SU-DHL-6 (cell line): ENCODE measurements at regions not wholly inside any gene's neighbourhood (a gene's known extent, or its start where the extent isn't known, plus 50 kb on each side); places are given as distances from the start of the nearest gene placed in this dataset.

Source experiments
- H2AFZ ChIP-seq: fragments of 200-600 bp; sonication (generic); 2 replicates; pipeline ENCODE4 v1.6.1; 2014; ENCODE audit warnings: low read depth, mild to moderate bottlenecking, moderate library complexity, mixed read lengths, antibody characterized with exemption, low read length; ENCODE audit not compliant: severe bottlenecking
- H3F3A ChIP-seq: fragments of 200-600 bp; shearing (Covaris generic); 2 replicates; pipeline ENCODE4 v1.6.0; 2016; ENCODE audit warnings: antibody characterized with exemption, mild to moderate bottlenecking; ENCODE audit not compliant: insufficient read depth
- H3K27ac ChIP-seq: fragments of 200-600 bp; sonication (generic); 2 replicates; pipeline ENCODE4 v1.5.1; 2016; ENCODE audit warnings: low read depth, mild to moderate bottlenecking, low read length, moderate library complexity, mixed read lengths
- H3K27me3 ChIP-seq: fragments of 200-600 bp; sonication (generic), shearing (Covaris generic); 2 replicates; pipeline ENCODE4 v1.6.0; 2014; ENCODE audit warnings: mild to moderate bottlenecking, low read length
- H3K36me3 ChIP-seq: fragments of 200-600 bp; sonication (generic); 2 replicates; pipeline ENCODE4 v1.6.1; 2014; ENCODE audit warnings: mild to moderate bottlenecking, low read length, mixed read lengths
- H3K4me2 ChIP-seq: fragments of 300-600, 200-600 bp; shearing (Covaris generic), sonication (generic); 2 replicates; pipeline ENCODE4 v1.6.0; 2014; ENCODE audit warnings: low read length, low read depth, mild to moderate bottlenecking; ENCODE audit not compliant: poor library complexity, severe bottlenecking
- H3K4me3 ChIP-seq: fragments of 200-600 bp; sonication (generic); 2 replicates; pipeline ENCODE4 v1.5.1; 2014; ENCODE audit warnings: antibody characterized with exemption, low read length, mild to moderate bottlenecking, mixed read lengths; ENCODE audit not compliant: insufficient read depth, poor library complexity, severe bottlenecking
- H3K79me2 ChIP-seq: fragments of 200-600 bp; sonication (generic); 2 replicates; pipeline ENCODE4 v1.6.1; 2014; ENCODE audit warnings: mild to moderate bottlenecking, low read length, moderate library complexity; ENCODE audit not compliant: insufficient read depth
- H3K9ac ChIP-seq: fragments of 200-600 bp; sonication (generic); 2 replicates; pipeline ENCODE4 v1.7.0; 2014; ENCODE audit warnings: mild to moderate bottlenecking, low read length
- H3K9me2 ChIP-seq: fragments of 200-600 bp; sonication (generic); replicated peaks from 2 replicates; pipeline ENCODE4 v1.6.1; 2014; ENCODE audit warnings: low read length; ENCODE audit not compliant: insufficient read depth
- H3K9me3 ChIP-seq: fragments of 200-600 bp; sonication (generic); 2 replicates; pipeline ENCODE4 v1.6.1; 2014; ENCODE audit warnings: low read length, mixed read lengths; ENCODE audit not compliant: insufficient read depth
- H4K20me1 ChIP-seq: fragments of 200-600 bp; sonication (generic); 2 replicates; pipeline ENCODE4 v1.6.1; 2014; ENCODE audit warnings: low read depth, mild to moderate bottlenecking, antibody characterized with exemption, low read length, moderate library complexity, mixed read lengths
- EZH2phosphoT487 ChIP-seq: fragments of 200-600 bp; sonication (generic), shearing (Covaris generic); conservative IDR thresholded peaks from 2 replicates; pipeline ENCODE4 v1.6.1; 2018; ENCODE audit warnings: mild to moderate bottlenecking, antibody characterized with exemption, low read length, moderate library complexity, mixed read lengths
- TF ChIP-seq, protein P1 (sequence below): fragments of 200-600 bp; sonication (generic); IDR thresholded peaks from one replicate; pipeline ENCODE4 v1.5.1; 2017; ENCODE audit warnings: antibody characterized with exemption, mild to moderate bottlenecking, low read length, moderate library complexity; ENCODE audit not compliant: insufficient read depth, poor library complexity, severe bottlenecking

- H3K27me3 ChIP-seq: no peaks in the 10 kb centered on the region
- no peak for TF ChIP-seq EZH2phosphoT487
- TF ChIP-seq, protein P1, sequence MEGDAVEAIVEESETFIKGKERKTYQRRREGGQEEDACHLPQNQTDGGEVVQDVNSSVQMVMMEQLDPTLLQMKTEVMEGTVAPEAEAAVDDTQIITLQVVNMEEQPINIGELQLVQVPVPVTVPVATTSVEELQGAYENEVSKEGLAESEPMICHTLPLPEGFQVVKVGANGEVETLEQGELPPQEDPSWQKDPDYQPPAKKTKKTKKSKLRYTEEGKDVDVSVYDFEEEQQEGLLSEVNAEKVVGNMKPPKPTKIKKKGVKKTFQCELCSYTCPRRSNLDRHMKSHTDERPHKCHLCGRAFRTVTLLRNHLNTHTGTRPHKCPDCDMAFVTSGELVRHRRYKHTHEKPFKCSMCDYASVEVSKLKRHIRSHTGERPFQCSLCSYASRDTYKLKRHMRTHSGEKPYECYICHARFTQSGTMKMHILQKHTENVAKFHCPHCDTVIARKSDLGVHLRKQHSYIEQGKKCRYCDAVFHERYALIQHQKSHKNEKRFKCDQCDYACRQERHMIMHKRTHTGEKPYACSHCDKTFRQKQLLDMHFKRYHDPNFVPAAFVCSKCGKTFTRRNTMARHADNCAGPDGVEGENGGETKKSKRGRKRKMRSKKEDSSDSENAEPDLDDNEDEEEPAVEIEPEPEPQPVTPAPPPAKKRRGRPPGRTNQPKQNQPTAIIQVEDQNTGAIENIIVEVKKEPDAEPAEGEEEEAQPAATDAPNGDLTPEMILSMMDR: no peak
- H4K20me1 ChIP-seq: no peaks in the 10 kb centered on the region
- H3K4me2 ChIP-seq: no peak overlapping the region
- H3K9me3 ChIP-seq: no peaks in the 10 kb centered on the region; the same call in 1 of the 2 replicates
- H2AFZ ChIP-seq: no peak overlapping the region
- H3K27ac ChIP-seq: no peak overlapping the region
- H3F3A ChIP-seq: no peaks in the 10 kb centered on the region
- H3K79me2 ChIP-seq: no peaks in the 10 kb centered on the region
- no peaks in the 10 kb centered on the region for H3K9me2 ChIP-seq
- no peak overlapping the region for H3K9ac ChIP-seq
- no peaks in the 10 kb centered on the region for H3K36me3 ChIP-seq
- no peak overlapping the region for H3K4me3 ChIP-seq
These were observed 50.9 kb downstream of the ANXA2R start for GRCh38 chr5:42989190-42989589.

DNA sequence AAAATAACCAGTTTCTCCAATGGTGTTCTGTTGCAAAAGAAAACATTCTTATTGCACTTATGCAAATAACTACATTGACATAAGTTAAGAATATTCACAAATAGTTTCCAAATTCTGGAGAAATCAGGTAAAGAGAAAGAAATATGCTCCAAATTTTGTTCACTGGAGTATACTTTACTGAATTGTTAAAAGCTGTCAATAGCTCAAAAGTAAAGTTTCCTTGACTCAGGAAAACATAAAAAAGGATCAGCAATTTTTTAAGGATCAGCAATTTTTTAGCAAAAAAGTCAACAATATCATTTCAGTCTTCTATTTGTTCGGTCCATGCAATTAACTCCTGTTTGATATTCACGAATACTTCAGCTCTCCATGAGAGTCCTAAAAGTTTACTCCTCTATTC is 51.6 kb downstream of the ANXA2R start:
- TF ChIP-seq, protein P1: no peak
- TF ChIP-seq EZH2phosphoT487: no peak
- H3K9ac ChIP-seq: no peak overlapping the region
- H2AFZ ChIP-seq: no peak overlapping the region
- H3K79me2 ChIP-seq: no peaks in the 10 kb centered on the region
- H4K20me1 ChIP-seq: no peaks in the 10 kb centered on the region
- no peaks in the 10 kb centered on the region for H3K27me3 ChIP-seq
- H3K36me3 ChIP-seq: no peaks in the 10 kb centered on the region
- H3K9me3 ChIP-seq: no peaks in the 10 kb centered on the region; the same call in 1 of the 2 replicates
- H3F3A ChIP-seq: no peaks in the 10 kb centered on the region
- no peak overlapping the region for H3K4me2 ChIP-seq
- no peaks in the 10 kb centered on the region for H3K9me2 ChIP-seq
- no peak overlapping the region for H3K4me3 ChIP-seq
- H3K27ac ChIP-seq: no peak overlapping the region

- Histone ChIP-seq H3K36me3 (no peaks in the 10 kb centered on the region), H4K20me1 (no peaks in the 10 kb centered on the region), H3K79me2 (no peaks in the 10 kb centered on the region), H3K4me3 (no peak overlapping the region), H3F3A (no peaks in the 10 kb centered on the region), H2AFZ (no peak overlapping the region), H3K27me3 (no peaks in the 10 kb centered on the region), H3K9me3 (no peaks in the 10 kb centered on the region; the same call in 1 of the 2 replicates), H3K9me2 (no peaks in the 10 kb centered on the region), H3K9ac (no peak overlapping the region), H3K27ac (no peak overlapping the region), H3K4me2 (no peak overlapping the region)
- TF ChIP-seq EZH2phosphoT487: no peak
- TF ChIP-seq, protein P1: no peak
These were observed 54.7 kb downstream of the ANXA2R start for GRCh38 chr5:42985129-42986037.
